Stimulated activated CD8-positive, alpha-beta memory T cell treated with anti-CD3 and anti-CD28 coated beads, Interleukin-15, amount 100 ng/mL, for 4 hours (primary cell): ENCODE measurements at regions not wholly inside any gene's neighbourhood (a gene's known extent, or its start where the extent isn't known, plus 50 kb on each side); places are given as distances from the start of the nearest gene placed in this dataset.
"Not testable (repeated sequence)": the region's sequence is repeated elsewhere in the genome, so short reads cannot be mapped to it uniquely, and the experiment has no call there.

ENCODE experiments used
- DNase-seq, 2 donors: peaks; one replicate each; pipeline ENCODE4 v3.0.0-alpha.2; 2020; ENCODE audit warnings: low read depth in 2 of 2

DNA sequence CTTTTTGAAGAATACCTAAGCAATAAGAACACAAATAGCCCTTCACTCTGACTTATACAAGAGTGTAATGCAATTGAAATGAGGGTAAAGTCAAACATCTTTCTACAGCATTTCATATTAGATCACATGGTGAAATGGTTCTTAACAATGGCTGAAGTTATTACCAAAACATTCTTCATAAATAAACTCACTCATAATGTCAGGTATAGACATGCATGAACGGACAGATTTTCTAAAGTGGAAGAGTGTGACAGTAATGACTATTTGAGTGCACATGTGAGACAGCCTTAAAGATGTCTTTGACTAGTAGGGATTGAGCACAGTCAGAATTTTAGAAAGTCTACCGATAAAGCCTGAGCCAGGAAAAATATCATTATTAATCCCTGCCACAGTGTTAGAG, 471.0 kb downstream of the ZPLD1 start:
- no peak for DNase-seq

DNA sequence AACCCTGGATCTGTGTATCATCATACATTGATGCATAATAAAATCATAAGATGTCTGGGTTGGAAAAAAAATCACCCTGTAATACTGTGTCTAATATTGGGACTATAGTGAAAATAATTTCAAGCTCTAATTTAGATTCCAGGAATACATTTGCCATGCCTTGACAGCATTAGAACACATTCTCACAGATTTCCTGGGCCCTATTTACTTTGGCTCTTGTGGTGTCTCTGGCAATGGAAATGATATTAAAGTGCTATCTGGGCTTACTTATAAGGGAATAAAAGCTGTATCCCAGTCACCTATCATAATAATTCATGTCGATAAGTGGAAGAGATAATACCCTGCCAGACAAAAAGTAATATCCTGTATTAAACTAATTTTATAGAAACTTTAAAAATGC, 472.0 kb downstream of the ZPLD1 start:
- no peak for DNase-seq

DNA sequence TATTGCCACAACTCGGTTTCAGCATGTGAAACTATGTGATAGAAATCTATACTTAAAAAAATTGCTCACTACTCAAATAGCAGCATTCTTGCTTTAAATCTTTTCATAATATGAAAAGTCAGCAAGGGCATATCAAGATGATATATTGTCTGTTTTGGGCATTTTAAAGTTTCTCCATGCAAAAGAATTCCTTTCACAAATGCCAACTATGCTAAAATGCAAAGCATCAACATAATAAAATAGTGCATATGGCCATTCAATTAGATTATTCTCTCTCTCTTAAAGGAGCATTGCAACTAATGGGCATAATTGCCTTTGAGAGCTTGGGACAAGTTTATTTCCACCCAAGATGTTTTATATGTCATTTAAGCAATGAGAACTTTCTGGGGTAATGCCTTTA, 475.1 kb downstream of the ZPLD1 start:
- DNase-seq: no peak

DNA sequence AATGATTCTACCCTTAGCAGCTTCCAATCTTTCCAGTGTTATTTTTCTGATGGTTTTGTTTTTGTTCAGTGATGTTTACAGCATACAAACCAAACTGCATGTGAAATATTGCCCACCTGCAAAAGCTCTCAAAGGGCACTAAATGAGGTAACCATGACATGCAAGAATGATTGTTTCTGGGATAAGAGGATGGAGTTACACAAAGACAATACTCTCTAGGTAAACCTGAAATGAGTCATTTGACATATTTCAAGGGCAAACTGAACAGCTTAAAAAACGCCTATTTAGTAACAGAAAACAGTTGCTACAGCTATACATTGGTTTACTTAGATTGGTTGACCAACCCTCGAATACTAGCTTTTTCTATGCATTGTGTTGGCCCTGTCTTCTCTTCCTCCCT, 481.7 kb downstream of the ZPLD1 start:
- DNase-seq: no peak

DNA sequence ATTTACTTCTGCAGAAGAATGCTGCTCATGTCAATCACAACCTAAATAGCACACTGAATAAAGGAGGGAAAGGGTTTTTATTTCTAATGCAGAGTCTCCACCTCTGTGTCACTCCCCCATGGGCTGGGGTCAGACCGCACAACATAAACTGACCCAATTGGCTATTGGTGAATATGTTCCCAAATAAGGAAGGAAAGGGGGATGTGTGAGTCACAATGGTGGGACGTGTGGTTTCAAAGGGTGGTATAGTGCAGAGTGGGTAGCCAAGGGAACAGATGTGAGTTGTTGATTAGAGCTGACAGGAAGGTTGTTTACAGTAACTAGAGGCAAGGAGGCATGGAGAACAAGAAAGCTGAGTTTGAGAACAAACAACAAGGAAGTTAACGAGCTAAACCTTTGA, 491.8 kb downstream of the ZPLD1 start:
- no peak for DNase-seq

DNA sequence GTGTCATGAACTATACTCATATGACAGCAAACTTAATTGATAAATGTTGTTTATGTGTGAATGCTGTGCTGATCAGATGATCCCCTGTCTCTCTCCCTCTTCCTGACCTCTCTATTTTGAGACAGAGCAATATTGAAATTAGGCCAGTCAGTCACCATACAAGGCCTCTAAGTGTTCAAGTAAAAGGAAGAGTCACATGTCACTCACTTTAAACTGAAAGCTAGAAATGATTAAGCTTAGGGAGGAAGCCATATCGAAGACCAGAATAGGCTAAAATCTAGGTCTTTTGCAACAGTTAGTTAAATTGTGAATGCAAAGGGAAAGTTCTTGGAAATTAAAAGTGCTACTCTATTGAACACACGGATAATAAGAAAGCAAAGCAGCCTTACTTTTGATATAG, 498.6 kb downstream of the ZPLD1 start:
- no peak for DNase-seq

DNA sequence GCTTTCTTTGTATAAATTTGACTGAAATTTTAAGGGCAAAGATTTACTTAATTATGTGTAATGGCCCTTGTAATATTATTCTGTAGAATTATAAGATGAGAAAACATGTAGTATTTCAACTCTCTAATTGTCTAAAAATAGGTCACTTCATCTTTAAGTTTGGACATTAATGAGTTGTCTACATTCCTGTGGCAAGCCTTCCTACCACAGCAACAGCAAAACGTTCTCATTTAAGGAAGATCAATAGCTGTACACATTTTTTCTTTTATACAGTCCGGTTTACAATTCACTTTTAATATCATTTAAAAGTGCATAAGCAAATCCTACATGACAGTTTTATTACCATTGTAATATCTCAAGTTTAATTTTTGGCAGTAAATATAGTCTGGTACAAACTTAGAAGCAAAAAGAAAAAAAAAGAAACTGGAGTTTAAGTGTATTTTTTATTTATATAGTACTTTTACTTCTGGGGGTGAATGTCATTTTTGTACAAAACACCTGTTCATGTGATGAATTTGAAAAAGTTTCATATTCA, 501.8 kb downstream of the ZPLD1 start:
- DNase-seq: no peak

DNA sequence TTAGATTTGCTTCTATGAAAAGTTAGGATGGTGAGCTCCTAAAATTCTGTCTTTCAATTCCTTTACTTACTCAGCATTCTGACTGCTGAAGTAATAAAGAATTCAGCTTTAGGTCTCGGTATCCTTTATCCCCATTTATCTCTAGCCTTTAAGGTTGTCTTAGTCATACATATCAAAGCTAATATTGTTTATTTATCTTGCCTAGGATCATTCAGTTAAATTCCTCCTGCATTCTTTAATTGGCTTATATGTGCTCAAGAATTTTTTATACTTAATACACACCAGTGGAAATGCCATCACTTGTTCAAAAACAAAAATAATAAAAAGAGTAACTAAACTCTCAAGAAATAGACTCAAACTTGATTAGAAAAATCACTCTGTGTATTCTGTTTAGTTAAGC, 507.0 kb downstream of the ZPLD1 start:
- DNase-seq: no peak

DNA sequence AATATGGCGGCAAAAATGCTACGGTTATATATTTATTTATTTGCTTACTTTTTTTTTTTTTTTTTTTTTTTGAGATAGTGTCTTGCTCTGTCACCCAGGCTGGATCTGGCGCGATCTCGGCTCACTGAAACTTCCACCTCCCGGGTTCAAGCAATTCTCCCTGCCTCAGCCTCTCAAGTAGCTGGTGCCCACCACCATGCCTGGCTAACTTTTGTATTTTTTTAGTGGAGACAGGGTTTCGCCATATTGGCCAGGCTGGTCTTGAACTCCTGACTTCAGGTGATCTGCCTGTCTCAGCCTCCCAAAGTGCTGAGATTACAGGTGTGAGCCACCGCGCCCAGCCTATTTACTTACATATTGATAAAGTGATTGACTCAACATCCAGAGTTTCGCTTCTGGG, 511.6 kb downstream of the ZPLD1 start:
- not testable (repeated sequence) for DNase-seq

DNA sequence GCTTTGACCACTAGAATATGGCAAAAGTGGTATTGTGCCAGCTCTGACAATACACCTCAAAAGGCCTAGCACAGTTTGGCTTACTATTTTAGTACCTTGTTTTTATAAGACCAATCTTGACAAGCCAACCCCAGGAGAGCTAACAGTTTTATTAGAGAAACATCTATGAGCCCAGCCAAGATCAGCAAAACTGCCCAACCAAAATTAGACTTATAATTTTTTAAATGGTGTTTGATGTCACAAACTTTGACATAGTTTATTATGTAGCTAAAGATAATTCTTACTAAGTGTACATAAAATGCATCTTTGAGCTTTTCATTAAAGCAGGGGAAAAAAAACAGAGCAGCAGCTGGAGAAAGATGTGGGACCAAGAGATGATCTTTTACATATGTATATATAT, 537.5 kb downstream of the ZPLD1 start:
- no peak for DNase-seq

DNA sequence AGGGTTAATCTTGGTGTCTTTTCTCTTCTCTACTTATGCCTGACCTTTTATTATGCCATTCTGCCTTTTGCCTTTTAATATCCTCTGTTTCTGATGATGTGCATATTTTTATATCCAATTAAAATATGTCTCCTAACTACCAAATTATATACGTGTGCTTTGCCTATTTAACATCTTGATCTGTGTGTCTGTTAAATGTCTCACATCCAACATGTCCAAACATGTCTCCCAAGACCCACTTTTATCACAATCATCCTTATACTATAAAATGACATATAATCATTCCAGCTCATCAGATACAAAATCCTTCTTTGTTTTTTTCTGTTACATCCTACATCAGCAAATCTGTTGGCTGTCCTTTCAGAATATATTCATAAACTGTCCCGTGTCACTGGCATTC, 539.5 kb downstream of the ZPLD1 start:
- DNase-seq: no peak

DNA sequence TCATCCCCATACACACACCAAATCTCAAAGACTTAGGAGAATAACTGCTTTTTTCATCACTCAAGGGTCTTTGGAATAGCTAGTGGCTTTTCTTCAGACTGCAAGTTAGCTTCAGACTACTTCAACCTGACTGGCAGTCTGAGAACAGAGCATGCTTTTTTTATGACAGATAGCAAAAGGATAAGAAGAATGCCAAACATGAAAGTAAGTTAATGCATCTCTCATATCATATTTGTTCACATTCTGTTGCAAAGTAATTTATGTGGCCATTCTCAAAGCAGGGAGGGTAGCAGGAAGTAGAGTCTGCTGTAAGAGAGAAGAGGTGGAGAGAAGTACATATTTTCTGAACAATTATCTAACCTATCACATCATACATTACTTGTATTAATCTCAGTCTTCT, 544.4 kb downstream of the ZPLD1 start:
- DNase-seq: no peak

DNA sequence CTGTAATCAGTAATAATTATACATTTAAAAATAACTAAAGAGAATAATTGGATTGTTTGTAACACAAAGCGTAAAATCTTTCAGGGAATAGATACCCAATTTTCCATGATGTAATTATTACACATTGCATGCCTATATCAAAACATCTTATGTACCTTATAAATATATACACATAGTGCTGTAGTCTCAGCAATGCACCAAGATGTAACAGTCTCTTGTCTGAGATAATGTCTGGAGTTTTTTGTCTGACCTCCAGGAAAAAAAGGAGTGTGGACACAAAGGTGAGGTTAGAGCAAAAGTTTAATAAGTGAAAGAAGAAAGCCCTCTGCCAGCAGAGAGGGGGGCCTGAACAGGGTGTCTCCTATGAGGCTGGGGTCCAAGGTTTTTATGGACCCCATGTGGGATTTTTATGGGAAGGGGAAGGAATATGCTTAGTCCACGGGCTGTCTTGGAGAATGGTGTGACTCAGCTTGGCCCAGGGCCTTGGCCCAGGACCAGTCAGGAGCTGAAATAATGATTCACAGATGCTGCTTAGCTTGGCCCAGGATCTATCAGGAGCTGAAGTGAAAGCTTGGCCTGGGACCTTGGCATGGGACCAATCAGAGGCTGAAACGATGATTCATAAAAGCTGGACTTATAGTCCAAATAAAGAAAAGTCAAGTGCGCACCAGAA, 545.0 kb downstream of the ZPLD1 start:
- DNase-seq: no peak

DNA sequence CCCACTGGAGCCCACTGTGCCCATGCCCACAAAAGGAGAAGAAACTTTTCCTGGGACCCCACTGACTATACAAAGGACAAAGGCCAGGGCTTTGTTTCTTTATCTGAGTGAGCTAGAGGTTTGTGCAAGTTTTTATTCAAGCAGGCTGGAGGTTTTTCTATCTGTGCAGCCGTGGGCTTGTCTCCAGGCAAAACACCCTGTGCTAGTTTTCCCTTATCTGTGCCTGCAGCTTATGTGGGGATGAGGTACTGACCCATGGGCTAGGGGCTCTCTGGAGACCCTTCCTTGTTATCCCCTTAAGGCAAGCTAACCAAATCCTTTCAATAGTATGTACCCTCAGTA, 545.5 kb downstream of the ZPLD1 start:
- DNase-seq: no peak

DNA sequence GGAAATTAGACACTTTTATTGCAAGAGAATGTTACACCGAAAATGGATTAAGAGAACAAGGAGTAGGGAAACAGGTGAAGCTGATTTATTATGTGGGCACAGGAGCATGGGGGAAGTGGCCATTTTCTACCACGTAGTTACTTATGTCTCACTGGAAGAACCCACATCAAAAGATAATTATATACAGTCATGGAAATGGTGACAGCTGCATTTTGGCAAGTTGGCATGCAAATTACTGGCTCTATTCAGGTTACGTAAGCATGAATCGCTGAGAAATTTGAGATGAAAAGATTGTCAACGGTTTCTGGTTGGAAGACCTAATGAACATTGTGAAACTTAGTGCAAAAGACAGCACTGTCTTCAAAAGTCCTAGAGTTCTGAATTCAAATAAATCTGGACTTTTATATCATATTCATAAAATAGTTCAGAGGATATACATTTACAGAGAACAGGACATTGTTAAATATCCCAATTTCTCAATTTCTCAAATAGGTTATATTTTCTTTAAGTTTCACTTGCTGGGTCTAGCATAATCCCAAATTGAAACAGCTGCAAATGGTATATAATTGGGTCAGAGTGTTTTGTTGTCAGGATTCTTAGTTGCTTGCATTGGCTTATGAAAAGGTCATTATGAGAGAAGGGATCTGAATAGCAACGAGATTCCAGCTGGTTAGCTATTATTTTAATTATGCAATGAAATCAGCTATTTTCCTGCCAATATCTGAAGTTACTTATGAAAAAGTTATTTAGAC, 567.8 kb downstream of the ZPLD1 start:
- DNase-seq: no peak

DNA sequence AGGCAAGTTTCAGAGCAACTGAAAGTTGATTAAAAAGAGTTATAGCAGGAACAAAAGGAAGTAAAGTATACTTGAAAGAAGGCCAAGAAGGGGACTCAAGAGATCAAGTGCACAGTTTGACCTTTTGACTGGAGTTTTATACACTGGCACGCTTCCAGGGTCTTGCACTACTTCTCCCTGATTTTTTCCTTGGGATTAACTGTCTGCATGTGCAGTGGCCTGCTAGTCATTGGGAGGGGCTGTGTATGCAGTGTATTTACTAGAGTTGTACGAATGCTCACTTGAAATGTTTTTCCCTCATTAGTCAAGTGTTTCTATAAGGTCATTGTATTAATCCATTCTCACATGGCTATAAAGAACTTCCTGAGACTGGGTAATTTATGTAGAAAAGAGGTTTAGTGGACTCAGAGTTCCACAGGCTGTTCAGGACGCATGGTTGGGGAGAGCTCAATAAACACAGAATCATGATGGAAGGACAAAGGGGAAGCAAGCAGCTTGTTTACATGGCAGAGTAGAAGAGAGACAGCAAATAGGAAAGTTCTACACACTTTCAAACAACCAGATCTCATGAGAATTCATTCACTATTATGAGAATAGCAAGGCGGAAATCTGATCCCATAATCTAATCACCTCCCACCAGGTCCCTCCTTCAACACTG, 571.8 kb downstream of the ZPLD1 start:
- no peak for DNase-seq

DNA sequence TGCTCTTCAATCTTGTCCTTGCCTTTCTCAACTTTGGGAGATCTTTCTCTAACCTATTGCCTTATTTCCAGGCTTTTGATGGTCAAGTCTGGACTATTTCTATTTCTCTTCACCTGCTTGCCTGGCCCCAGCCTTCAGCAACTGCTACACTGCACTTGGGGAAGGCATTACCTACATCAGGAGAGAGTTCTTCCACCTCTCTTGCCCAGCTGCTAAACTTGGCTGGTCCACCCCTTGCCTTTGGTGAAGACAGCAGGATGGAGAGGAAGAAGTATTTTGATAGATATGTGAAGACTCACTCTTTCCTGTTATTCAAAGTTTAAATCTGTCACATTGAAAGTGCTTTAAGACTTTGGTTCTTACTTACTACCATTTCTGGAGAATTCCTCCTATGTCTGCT, 574.8 kb downstream of the ZPLD1 start:
- no peak for DNase-seq

DNA sequence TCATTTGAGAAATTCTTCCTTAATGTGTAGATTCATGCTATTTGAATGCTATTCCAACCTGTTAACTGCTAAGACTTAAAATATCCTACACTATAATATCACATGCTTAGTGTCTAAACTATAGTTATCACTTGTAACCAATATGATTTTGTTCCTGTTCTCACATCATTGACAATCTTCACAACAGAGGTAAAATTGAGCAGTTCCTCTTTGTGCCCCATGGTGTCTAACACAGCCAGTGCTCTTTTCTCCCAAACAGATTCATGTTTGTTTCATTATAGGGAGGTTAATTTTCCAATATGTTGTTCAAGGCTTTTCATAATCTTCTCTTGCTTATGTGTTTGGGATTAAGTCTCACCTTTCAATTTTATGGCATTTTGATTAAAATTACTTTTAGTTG, 591.1 kb downstream of the ZPLD1 start:
- DNase-seq: no peak

DNA sequence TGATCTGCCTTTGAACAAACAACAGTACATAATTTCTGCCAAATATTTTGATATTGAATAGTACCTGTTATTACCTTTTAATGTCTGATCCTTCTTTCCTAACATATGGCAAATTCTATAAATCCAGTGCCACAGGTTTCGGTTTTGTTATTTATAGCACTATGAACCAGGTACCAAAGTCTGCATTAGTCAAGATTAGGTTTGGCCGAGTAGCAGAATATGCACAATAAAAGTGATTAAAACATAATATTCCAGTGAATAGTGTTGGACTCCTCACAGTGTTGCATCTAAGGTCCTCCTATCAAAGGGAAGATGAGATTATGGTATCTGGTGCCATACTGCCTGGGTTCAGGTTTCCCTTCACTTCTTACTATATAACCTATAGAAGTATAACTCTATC, 599.0 kb downstream of the ZPLD1 start:
- no peak for DNase-seq

DNA sequence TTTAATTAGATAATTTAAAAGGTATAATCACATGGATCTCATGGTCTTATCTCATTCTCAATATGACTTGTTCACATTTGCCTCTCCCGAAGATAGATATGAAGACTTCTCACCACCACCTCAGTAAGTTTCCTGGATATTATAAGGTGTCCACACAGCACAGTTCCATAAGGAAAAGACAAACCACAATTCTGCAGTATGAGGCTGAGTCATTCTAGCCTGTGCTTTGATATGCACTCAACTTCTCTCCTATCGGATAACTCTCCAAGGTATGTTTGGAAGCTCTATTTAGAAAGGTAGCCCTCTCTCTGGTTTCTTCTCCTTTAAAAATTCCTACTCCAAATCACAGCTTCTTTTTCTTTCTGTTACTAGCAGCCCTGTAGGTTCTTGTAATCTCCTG, 612.8 kb downstream of the ZPLD1 start:
- no peak for DNase-seq

DNA sequence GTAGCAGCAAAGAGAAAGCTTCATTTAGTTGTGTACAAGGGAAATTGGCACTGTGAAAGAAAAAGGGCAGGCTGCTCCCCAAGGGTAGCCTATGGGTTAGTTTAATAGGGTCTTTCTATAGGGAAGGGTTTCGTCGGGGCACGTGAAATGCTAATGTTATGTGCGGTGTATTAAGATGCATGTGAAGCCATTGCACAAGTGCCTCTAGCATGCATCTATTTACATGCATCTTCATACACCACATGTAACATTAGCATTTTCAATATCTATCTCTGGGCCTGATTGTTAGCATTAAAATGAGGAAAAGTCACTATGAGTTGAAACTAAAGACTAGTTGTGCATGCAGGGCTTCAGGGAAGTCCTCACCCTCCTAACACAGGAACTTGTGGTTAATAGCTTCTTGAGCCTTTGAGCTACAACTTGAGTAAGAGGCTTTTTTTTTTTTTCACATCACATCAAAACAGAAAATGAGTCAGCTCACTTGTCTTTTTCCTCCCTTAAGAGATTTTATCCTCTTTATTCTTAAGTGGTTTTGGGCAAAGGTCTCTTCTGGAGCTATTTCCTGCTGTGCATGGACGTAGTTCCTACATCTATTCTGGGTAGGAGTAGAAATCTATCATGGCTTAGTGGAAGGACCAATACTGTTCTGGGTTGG, 613.4 kb downstream of the ZPLD1 start:
- no peak for DNase-seq

DNA sequence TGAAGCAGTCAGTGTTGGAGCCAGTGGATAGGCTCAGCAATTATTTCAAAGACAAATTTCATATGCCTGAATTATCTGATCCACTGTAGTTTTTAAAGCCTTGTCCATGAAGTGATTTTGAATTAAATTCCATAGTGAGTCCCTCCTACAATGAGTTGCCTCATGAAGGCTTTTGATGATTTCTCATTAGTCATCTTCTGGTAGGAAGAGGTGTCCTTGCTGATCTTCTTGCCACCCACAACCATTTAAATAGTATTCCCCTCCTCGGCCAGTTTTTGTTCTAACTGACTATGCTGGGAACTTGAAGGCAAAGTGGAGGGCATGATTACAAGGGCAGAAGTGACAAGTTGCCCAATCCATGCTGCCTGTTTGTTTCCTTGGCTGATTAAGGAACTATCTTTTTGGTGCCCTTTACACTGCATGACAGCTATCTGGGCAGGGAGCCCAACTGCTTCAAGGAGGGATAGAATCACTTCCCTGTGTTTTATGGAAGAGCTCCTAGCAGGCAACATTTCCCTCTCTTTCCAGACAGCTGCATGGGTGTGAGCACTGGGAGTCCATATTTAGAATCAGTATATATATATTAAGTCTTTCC, 617.5 kb downstream of the ZPLD1 start:
- DNase-seq: no peak
